LNCaP clone FGC (cell line): ENCODE measurements at regions not wholly inside any gene's neighbourhood (a gene's known extent, or its start where the extent isn't known, plus 50 kb on each side); places are given as distances from the start of the nearest gene placed in this dataset.

Experiments
- DNase-seq: peaks from one replicate; pipeline ENCODE4 v3.0.0-alpha.2; 2011; ENCODE audit warnings: low read depth
- H3K4me3 ChIP-seq: 2 replicates; pipeline ENCODE4 v1.5.1; 2011; ENCODE audit warnings: mild to moderate bottlenecking, low read depth, low read length, control low read depth
- TF ChIP-seq, protein P1 (sequence below): IDR thresholded peaks from 2 replicates; pipeline ENCODE4 v1.5.1; 2012; ENCODE audit warnings: mild to moderate bottlenecking; ENCODE audit not compliant: control insufficient read depth, insufficient read depth; ENCODE audit errors: extremely low read depth

DNA sequence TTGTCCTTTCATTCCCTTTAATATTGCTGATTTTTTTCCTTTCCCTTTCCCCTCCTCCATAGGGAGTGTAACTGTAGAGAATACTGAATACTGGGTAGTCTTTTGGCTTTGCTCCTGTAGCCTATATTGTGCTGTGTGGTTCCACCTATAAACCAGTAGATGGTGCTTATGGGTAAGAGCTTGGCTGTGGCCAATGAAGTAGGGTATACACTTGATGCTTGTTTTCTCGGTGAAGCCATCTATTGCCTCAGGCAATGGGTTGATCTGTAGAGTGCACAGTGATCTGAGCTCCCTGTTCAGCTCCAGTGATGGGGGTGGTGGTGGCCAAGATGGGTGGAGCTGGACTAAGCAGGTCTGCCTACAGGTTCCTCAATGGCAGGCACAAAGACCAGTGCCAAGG, 203.3 kb upstream of the IMPG1 start:
- peak; percentile 35 for DNase-seq
- H3K4me3 ChIP-seq: no peak overlapping the region
- TF ChIP-seq, protein P1, sequence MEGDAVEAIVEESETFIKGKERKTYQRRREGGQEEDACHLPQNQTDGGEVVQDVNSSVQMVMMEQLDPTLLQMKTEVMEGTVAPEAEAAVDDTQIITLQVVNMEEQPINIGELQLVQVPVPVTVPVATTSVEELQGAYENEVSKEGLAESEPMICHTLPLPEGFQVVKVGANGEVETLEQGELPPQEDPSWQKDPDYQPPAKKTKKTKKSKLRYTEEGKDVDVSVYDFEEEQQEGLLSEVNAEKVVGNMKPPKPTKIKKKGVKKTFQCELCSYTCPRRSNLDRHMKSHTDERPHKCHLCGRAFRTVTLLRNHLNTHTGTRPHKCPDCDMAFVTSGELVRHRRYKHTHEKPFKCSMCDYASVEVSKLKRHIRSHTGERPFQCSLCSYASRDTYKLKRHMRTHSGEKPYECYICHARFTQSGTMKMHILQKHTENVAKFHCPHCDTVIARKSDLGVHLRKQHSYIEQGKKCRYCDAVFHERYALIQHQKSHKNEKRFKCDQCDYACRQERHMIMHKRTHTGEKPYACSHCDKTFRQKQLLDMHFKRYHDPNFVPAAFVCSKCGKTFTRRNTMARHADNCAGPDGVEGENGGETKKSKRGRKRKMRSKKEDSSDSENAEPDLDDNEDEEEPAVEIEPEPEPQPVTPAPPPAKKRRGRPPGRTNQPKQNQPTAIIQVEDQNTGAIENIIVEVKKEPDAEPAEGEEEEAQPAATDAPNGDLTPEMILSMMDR: peak; percentile 53

DNA sequence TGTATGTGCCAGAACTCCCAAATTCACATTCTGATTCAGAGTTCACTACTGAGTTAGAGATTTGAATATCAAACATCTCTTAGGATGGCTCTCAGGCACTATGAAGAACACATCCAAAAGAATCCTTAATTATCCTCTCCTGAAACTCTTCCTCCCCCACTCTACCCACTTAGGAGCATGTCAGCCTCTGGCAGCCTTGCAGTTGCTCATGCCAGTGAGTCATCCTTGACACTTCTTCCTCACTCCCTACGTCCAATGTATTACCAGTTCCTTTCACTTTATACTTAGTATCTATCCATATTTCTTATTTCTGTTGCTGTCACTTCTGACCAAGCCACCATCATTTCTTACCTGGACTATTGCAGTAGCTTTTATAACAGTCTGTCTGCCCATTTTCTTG, 192.0 kb upstream of the IMPG1 start:
- TF ChIP-seq, protein P1: no peak
- no peak overlapping the region for H3K4me3 ChIP-seq
- no peak for DNase-seq

DNA sequence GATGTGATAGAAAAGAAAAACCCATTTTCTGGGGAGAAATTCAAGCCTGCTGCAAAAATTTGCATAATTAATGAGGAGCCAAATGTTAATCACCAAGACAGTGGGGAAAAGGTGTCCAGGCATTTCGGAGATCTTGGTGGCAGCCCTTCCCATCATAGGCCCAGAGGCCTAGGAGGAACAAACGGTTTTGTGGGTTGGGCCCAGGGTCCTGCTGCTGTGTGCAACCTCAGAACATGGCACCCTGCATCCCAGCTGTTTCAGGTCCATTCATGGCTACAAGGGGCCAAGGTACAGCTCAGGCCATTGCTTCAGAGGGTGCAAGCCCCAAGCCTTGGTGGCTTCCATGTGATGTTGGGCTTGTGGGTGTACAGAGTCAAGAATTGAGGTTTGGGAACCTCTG, 189.8 kb upstream of the IMPG1 start:
- TF ChIP-seq, protein P1: no peak
- no peak overlapping the region for H3K4me3 ChIP-seq
- no peak for DNase-seq

DNA sequence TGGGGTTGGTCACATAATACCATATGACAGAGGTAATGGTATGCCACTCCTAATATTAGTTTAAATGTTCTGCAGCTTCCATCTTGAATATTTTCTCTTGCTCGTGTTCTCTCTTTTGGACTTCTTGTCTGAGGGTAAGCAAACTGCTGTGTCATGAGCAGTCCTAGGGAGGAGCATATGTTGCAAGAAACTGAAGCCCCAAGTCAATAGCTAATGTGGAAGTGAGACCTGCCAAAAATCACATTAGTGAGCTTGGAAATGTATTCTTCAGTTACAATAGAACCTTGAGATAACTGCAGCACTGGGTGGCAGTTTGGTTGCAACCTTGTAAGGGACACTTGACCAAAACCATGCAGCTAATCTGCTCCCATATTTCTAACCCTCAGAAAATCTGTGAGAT, 178.2 kb upstream of the IMPG1 start:
- no peak for DNase-seq
- H3K4me3 ChIP-seq: no peak overlapping the region
- TF ChIP-seq, protein P1: no peak

DNA sequence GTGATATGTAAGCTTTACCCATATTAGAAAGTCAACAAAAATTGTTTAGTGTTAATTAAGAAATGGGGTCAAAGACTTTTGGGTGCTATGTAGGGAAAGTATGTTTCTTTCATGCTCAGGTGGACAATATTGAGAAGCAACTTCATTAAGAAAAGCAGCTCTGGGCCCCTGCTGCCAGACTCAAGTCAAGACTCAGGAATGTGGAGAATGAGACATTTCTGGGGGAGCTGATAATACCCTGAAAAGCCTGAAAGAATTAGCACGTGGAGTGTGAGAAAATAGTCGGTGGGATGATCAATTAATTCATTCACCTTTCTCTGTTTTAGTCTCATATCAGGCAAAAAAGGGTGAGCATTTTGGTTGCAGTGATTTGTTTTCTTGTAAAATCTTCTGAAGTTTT, 175.1 kb upstream of the IMPG1 start:
- no peak for DNase-seq
- TF ChIP-seq, protein P1: no peak
- no peak overlapping the region for H3K4me3 ChIP-seq

DNA sequence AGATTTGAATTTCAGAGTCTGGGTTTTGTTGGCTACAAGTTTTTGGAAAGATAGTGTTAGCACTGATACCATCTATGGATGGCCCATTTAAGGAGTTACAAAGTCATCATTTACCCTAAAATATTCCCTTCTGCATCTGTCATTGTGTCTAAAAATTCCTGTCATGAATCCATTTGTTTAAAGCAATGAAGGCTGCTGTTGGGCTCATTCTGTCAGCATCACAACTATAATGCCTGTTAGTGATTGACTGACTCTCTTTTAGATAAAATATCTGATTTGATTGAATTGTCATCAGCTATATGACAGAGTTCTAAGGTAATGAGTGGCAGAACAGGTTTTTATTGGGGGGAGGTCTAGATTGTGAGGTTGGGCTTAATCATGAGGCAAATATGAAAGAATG, 167.6 kb upstream of the IMPG1 start:
- TF ChIP-seq, protein P1: no peak
- no peak overlapping the region for H3K4me3 ChIP-seq

DNA sequence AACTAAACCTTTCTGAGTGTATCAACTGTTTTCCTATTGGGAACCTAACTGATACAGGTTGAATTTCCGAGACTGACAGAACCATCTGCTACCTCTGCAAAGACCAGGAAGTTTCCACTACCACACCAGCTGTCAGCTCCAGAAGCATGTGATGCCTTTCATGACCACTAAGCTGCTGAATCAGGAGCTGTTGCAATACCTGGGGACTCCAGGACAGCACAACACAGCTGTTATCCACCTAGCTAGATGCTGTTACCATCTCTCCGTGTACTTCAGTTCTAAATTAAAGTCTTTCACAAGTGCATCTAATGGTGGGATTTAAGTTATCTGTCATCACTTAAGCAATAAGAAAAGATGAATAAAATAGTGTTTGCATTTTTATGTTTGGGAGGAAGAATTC, 158.2 kb upstream of the IMPG1 start:
- peak; percentile 1 for DNase-seq
- TF ChIP-seq, protein P1: no peak
- H3K4me3 ChIP-seq: no peak overlapping the region

More for the DNA sequence above, 167.6 kb upstream of the IMPG1 start:
- DNase-seq: no peak
